Endothelial cell of umbilical vein (primary cell): ENCODE measurements at regions not wholly inside any gene's neighbourhood (a gene's known extent, or its start where the extent isn't known, plus 50 kb on each side); places are given as distances from the start of the nearest gene placed in this dataset.

ENCODE experiments used
- BruUV-seq: library from RNA; stranded (reverse); fragments of 400-500 nt; replicated peaks from 2 replicates; lab custom pipeline; 2021; lab: Mats Ljungman, UMichigan
- CTCF ChIA-PET: fragments of 300-600, 350-600 bp; sonication (Branson Sonifier 250); formaldehyde crosslinking; loops from one replicate; lab custom pipeline; 2021; ENCODE audit warnings: antibody characterized with exemption, inconsistent platforms; lab: Charles Lee
- POLR2A ChIA-PET: fragments of 300-600, 350-600 bp; sonication (Branson Sonifier 250); formaldehyde crosslinking; loops from one replicate; lab custom pipeline; 2021; ENCODE audit warnings: antibody characterized with exemption, inconsistent platforms; lab: Charles Lee
- DNase-seq: peaks from one replicate; pipeline ENCODE4 v3.0.0-alpha.2; 2011; ENCODE audit warnings: low read depth, low spot score
- FAIRE-seq: peaks from 2 replicates; lab custom pipeline; 2011; peaks lifted over from hg19 to GRCh38; lab: Jason Lieb, UNC
- H2AFZ ChIP-seq: 2 replicates; pipeline ENCODE4 v1.6.0; 2012; ENCODE audit warnings: low read depth, low read length, control low read depth, inconsistent platforms
- H3K27ac ChIP-seq: 2 replicates; pipeline ENCODE4 v1.5.1; 2011; ENCODE audit warnings: low read depth, mild to moderate bottlenecking, control low read depth, low read length, moderate library complexity; ENCODE audit not compliant: insufficient read depth
- H3K27me3 ChIP-seq, 2 experiments: 2 replicates each; pipeline versions ENCODE4 v1.6.0 to v1.6.1; 2011; ENCODE audit warnings: low read length in 2 of 2, mixed read lengths in 1 of 2; ENCODE audit not compliant: control insufficient read depth in 2 of 2, insufficient read depth in 2 of 2
- H3K36me3 ChIP-seq, 2 experiments: 2 replicates in 1 of 2; 3 replicates in 1 of 2; pipeline ENCODE4 v1.5.1; 2011; ENCODE audit warnings: low read length in 2 of 2, mild to moderate bottlenecking in 1 of 2, moderate library complexity in 1 of 2; ENCODE audit not compliant: control insufficient read depth in 2 of 2, insufficient read depth in 2 of 2; ENCODE audit errors: extremely low read depth in 1 of 2
- H3K4me1 ChIP-seq: 3 replicates; pipeline ENCODE4 v1.5.1; 2011; ENCODE audit warnings: mild to moderate bottlenecking, low read length; ENCODE audit not compliant: control insufficient read depth, insufficient read depth; ENCODE audit errors: extremely low read depth
- H3K4me2 ChIP-seq: 2 replicates; pipeline ENCODE4 v1.6.1; 2011; ENCODE audit warnings: low read length, control low read depth, mixed read lengths; ENCODE audit not compliant: insufficient read depth
- H3K4me3 ChIP-seq, 3 experiments: fragments of 200-600 bp in 1 of 3; sonication (generic), shearing (Covaris generic) in 1 of 3; replicated peaks in 1 of 3; 2 replicates each; pipeline ENCODE4 v1.5.1; 2011 to 2016; ENCODE audit warnings: control low read depth in 3 of 3, low read length in 3 of 3, mild to moderate bottlenecking in 2 of 3, inconsistent platforms in 1 of 3, low read depth in 1 of 3, moderate library complexity in 1 of 3; ENCODE audit not compliant: insufficient read depth in 1 of 3
- H3K79me2 ChIP-seq: 2 replicates; pipeline ENCODE4 v1.6.0; 2012; ENCODE audit warnings: low read length, inconsistent platforms; ENCODE audit not compliant: control insufficient read depth, insufficient read depth
- H3K9ac ChIP-seq: replicated peaks from 2 replicates; pipeline ENCODE3; 2011; ENCODE audit warnings: low read length, control low read depth; ENCODE audit not compliant: insufficient read depth; ENCODE audit errors: extremely low read depth
- H3K9me1 ChIP-seq: replicated peaks from 3 replicates; pipeline ENCODE4 v1.6.0; 2011; ENCODE audit warnings: mild to moderate bottlenecking, low read length; ENCODE audit not compliant: control insufficient read depth, insufficient read depth; ENCODE audit errors: extremely low read depth
- H3K9me3 ChIP-seq: replicated peaks from 2 replicates; pipeline ENCODE4 v1.5.1; 2012; ENCODE audit warnings: low read length, inconsistent platforms; ENCODE audit not compliant: control insufficient read depth, insufficient read depth
- H4K20me1 ChIP-seq: replicated peaks from 2 replicates; pipeline ENCODE3; 2011; ENCODE audit warnings: mild to moderate bottlenecking, low read length; ENCODE audit not compliant: control insufficient read depth, insufficient read depth; ENCODE audit errors: extremely low read depth
- CTCF ChIP-seq, 2 donors: IDR thresholded peaks; 1 replicate in 1 of 2; 2 replicates in 1 of 2; pipeline ENCODE4 v1.5.1; 2011; ENCODE audit warnings: low read length in 2 of 2, mild to moderate bottlenecking in 2 of 2, moderate library complexity in 2 of 2, control low read depth in 1 of 2, inconsistent platforms in 1 of 2, low read depth in 1 of 2; ENCODE audit not compliant: insufficient read depth in 1 of 2; ENCODE audit errors: extremely low read depth in 1 of 2
- EZH2 ChIP-seq: IDR thresholded peaks from 2 replicates; pipeline ENCODE4 v1.6.1; 2012; ENCODE audit warnings: borderline replicate concordance, low read depth, mild to moderate bottlenecking, moderate library complexity, low read length, inconsistent platforms; ENCODE audit not compliant: severe bottlenecking
- FOS ChIP-seq: IDR thresholded peaks from 2 replicates; pipeline ENCODE4 v1.6.1; 2011; ENCODE audit warnings: mild to moderate bottlenecking, low read length, moderate library complexity, borderline replicate concordance; ENCODE audit not compliant: insufficient read depth
- GATA2 ChIP-seq: IDR thresholded peaks from 2 replicates; pipeline ENCODE4 v1.7.0; 2011; ENCODE audit warnings: low read depth, mild to moderate bottlenecking, moderate library complexity, mixed read lengths, low read length; ENCODE audit not compliant: insufficient read length, insufficient read depth
- MAX ChIP-seq: IDR thresholded peaks from 2 replicates; pipeline ENCODE4 v1.6.1; 2011; ENCODE audit not compliant: insufficient read depth, insufficient read length
- MYC ChIP-seq: IDR thresholded peaks from one replicate; pipeline ENCODE4 v1.6.1; 2011; ENCODE audit warnings: mild to moderate bottlenecking, low read depth, low read length
- POLR2A ChIP-seq: IDR thresholded peaks from 2 replicates; pipeline ENCODE4 v1.6.1; 2012; ENCODE audit warnings: low read depth, mild to moderate bottlenecking, control low read depth, low read length
- dilution Hi-C: fragments of 300-500 bp; cut with MboI; formaldehyde crosslinking; loops from one replicate; pipeline ENCODE4 v1.15.0; 2019; ENCODE audit warnings: low sequenced_read_pairs; ENCODE audit not compliant: extremely low pct_ligation_motif_present
- intact Hi-C: fragments of 100-400 bp; cut with micrococcal nuclease; formaldehyde crosslinking; loops from one replicate; pipeline ENCODE4 v1.10.0; 2022

GRCh38 chr6:44642349-44642748 lies 254.8 kb downstream of the CDC5L start:
- Histone ChIP-seq H3K27me3 (no peaks in the 10 kb centered on the region), H3K27ac (no peak overlapping the region), H3K9ac (no peak overlapping the region), H3K9me3 (no peaks in the 10 kb centered on the region), H3K9me1 (no peaks in the 10 kb centered on the region), H2AFZ (no peak overlapping the region), H3K36me3 (no peaks in the 10 kb centered on the region), H3K4me2 (no peak overlapping the region), H4K20me1 (no peaks in the 10 kb centered on the region), H3K4me3 (no peak overlapping the region), H3K79me2 (no peaks in the 10 kb centered on the region), H3K4me1 (no peaks in the 10 kb centered on the region)
- no peak for FAIRE-seq
- BruUV-seq: no TSS peak
- TF ChIP-seq GATA2: no peak
- TF ChIP-seq MAX: no peak
- TF ChIP-seq FOS: no peak
- no peak for TF ChIP-seq EZH2
- TF ChIP-seq POLR2A: no peak
- no peak for TF ChIP-seq CTCF (IDR thresholded peaks at IDR 0.05; ENCODE audit: extremely low read depth in 1 of 2, insufficient read depth in 1 of 2, low read depth in 1 of 2, low read length in 2 of 2)
- no peak for TF ChIP-seq MYC
- CTCF ChIA-PET: interaction anchor here (0.6 to 2.9 kb wide), 3 partner anchors 11 to 167 kb away, joined by 3 to 18 read pairs (median 3); no protein-coding TSS in a partner anchor
- dilution Hi-C loops: no loop called here
- POLR2A ChIA-PET: no interaction called here
- intact Hi-C loops: no loop called here
- no peak for DNase-seq
